HEK293T (cell line): ENCODE measurements at regions not wholly inside any gene's neighbourhood (a gene's known extent, or its start where the extent isn't known, plus 50 kb on each side); places are given as distances from the start of the nearest gene placed in this dataset.

Experiments used
- ARNT ChIP-seq: fragments of 450-650 bp; IDR thresholded peaks from 2 replicates; pipeline ENCODE4 v1.6.1; 2017; ENCODE audit warnings: mild to moderate bottlenecking
- FOXA1 ChIP-seq: fragments of 450-650 bp; IDR thresholded peaks from 2 replicates; pipeline ENCODE4 v1.6.1; 2016; ENCODE audit warnings: mild to moderate bottlenecking
- FOXK2 ChIP-seq: fragments of 450-650 bp; IDR thresholded peaks from 2 replicates; pipeline ENCODE4 v1.6.1; 2016; ENCODE audit warnings: mild to moderate bottlenecking
- FOXM1 ChIP-seq: fragments of 450-650 bp; IDR thresholded peaks from 2 replicates; pipeline ENCODE4 v1.6.1; 2017; ENCODE audit warnings: mild to moderate bottlenecking, borderline replicate concordance
- HDGF ChIP-seq: fragments of 450-650 bp; IDR thresholded peaks from 2 replicates; pipeline ENCODE4 v1.6.1; 2017; ENCODE audit warnings: antibody characterized with exemption, borderline replicate concordance

DNA sequence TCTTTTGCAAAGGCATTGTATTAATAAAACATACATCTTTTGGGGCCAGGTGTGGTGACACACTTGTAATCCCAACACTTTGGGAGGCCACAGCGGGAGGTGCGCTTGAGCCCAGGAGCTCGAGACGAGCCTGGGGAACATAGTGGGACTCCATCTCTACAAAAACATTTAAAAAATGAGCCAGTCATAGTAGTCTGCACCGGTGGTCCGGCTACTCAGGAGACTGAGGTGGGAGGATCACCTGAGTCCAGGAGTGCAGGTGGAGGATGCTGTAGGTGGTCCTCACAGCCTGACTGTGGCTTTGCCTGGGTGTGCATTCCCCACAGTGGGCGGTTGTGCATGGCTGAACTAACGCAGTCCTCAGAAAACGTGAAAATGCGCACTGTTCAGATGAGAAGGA lies 162.5 kb downstream of the DLL1 start:
- TF ChIP-seq FOXM1 (no peak), ARNT (no peak), FOXK2 (no peak), FOXA1 (no peak), HDGF (no peak)
